ENCODE measurements at regions not wholly inside any gene's neighbourhood (a gene's known extent, or its start where the extent isn't known, plus 50 kb on each side); places are given as distances from the start of the nearest gene placed in this dataset.

DNA sequence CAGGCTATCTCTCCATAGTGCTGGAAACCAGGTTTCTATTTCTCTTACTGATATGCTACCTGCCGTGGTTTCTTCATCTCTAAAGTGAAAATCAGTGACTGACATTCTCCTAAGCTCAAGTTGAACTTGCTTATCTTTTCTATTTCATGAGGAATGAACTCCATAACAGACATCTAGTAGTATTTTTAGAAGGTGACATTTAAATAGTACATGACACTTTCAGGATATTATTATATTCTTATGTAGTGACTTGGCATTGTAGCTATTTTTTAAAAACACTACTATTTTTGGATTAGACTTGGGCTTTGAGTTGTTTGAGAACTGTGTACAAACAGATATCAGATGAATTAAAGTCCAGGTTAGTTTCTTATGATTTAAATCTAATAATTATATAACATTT is 1381.8 kb downstream of the DSC3 start:
- Histone ChIP-seq H3K9me3 (ENCODE audit: control insufficient read depth in 2 of 2, low read length in 2 of 2) (peaks cover 0 to 3% of the 10 kb centered on the region in 2 donors), H3K4me3 (ENCODE audit: low read length in 2 of 2) (no peak overlapping the region), H3K27ac (ENCODE audit: low read depth in 2 of 2, low read length in 2 of 2) (no peak overlapping the region), H3K9ac (ENCODE audit: low read depth in 1 of 2, low read length in 2 of 2) (no peak overlapping the region), H3K4me1 (ENCODE audit: control insufficient read depth in 2 of 2, insufficient read depth in 2 of 2, low read length in 2 of 2) (no peaks in the 10 kb centered on the region), H3K36me3 (ENCODE audit: control insufficient read depth in 2 of 2, insufficient read depth in 2 of 2, low read length in 2 of 2) (no peaks in the 10 kb centered on the region), H3K27me3 (ENCODE audit: control insufficient read depth in 2 of 2, insufficient read depth in 2 of 2, low read length in 2 of 2) (no peaks in the 10 kb centered on the region)

DNA sequence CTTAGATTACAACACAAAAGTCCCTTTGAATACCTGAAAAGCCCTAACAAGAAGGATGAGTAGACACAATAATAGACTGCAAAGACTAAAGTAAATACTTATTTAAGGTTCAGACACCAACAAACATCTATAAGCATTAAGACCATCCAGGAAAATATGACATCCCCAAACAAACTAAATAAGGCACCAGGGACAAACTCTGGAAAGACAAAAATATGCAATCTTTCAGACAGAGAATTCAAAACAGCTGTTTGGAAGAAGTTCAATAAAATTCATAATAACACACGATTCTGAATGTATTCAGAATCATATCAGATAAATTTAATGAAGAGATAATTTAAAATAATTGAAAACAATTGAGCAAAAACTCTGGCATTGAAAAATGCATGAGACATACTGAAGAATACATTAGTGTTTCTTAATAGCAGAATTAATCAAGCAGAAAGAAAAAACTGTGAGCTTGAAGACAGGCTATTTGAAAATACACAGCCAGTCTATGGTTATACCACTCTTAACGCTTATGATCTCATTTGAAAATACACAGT is 1388.8 kb downstream of the DSC3 start:
- Histone ChIP-seq H3K4me3 (ENCODE audit: low read length in 2 of 2) (no peak overlapping the region), H3K36me3 (ENCODE audit: control insufficient read depth in 2 of 2, insufficient read depth in 2 of 2, low read length in 2 of 2) (no peaks in the 10 kb centered on the region), H3K27ac (ENCODE audit: low read depth in 2 of 2, low read length in 2 of 2) (no peak overlapping the region), H3K4me1 (ENCODE audit: control insufficient read depth in 2 of 2, insufficient read depth in 2 of 2, low read length in 2 of 2) (no peaks in the 10 kb centered on the region), H3K9ac (ENCODE audit: low read depth in 1 of 2, low read length in 2 of 2) (no peak overlapping the region), H3K27me3 (ENCODE audit: control insufficient read depth in 2 of 2, insufficient read depth in 2 of 2, low read length in 2 of 2) (no peaks in the 10 kb centered on the region), H3K9me3 (ENCODE audit: control insufficient read depth in 2 of 2, low read length in 2 of 2) (peaks cover 0 to 4% of the 10 kb centered on the region in 2 donors)

DNA sequence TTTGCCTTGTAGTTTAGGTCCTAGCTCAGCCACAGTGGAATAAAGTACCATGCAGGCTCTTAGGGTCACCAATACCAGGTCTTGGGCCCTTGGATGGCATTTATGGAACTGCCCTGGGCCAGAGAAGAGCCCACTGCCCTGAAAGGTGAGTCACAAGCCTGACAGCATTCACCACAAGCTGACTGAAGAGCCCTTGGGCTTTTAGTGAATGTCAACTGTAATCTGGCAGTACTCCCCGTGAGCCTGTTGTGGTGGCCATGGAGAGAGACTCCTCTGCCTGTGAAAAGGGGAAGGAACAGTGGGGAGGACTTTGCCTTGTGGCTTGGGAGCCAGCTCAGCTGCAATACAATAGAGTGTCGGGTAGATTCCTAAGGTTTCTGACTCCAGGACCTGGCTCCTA is 1389.7 kb downstream of the DSC3 start:
- Histone ChIP-seq H3K4me3 (ENCODE audit: low read length in 2 of 2) (no peak overlapping the region), H3K9ac (ENCODE audit: low read depth in 1 of 2, low read length in 2 of 2) (no peak overlapping the region), H3K27me3 (ENCODE audit: control insufficient read depth in 2 of 2, insufficient read depth in 2 of 2, low read length in 2 of 2) (no peaks in the 10 kb centered on the region), H3K4me1 (ENCODE audit: control insufficient read depth in 2 of 2, insufficient read depth in 2 of 2, low read length in 2 of 2) (no peaks in the 10 kb centered on the region), H3K36me3 (ENCODE audit: control insufficient read depth in 2 of 2, insufficient read depth in 2 of 2, low read length in 2 of 2) (no peaks in the 10 kb centered on the region), H3K27ac (ENCODE audit: low read depth in 2 of 2, low read length in 2 of 2) (no peak overlapping the region), H3K9me3 (ENCODE audit: control insufficient read depth in 2 of 2, low read length in 2 of 2) (peaks cover 0 to 7% of the 10 kb centered on the region in 2 donors)

DNA sequence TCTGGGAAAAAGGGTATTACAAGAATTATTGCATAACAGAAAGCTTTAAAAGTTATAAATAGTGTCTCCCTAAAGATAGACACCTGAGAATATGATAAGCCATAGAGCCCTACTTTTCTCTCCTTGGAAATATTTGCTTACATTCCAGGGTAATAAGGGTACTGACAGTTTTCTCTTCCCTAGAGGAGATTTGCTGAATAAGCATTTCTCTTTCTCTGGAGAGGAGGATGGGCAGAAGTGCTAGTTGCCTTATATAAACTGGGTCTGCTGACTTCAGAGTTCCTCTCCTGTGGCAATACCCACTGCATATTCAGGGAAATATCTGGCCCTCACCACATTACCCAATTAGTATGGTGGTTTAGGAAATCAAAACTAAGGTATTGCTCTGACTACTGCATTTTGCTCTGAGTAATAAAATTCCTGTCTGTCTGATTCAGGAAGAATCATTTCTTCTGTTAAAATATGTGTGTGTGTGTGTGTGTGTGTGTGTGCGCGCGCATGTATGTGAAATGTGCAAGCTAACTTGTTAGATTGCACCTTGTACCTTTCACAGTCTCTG is 1391.3 kb downstream of the DSC3 start:
- H3K9ac ChIP-seq (ENCODE audit: low read depth in 1 of 2, low read length in 2 of 2): no peak overlapping the region
- peaks cover 0 to 7% of the 10 kb centered on the region in 2 donors for H3K9me3 ChIP-seq (ENCODE audit: control insufficient read depth in 2 of 2, low read length in 2 of 2)
- H3K36me3 ChIP-seq (ENCODE audit: control insufficient read depth in 2 of 2, insufficient read depth in 2 of 2, low read length in 2 of 2): no peaks in the 10 kb centered on the region
- H3K4me1 ChIP-seq (ENCODE audit: control insufficient read depth in 2 of 2, insufficient read depth in 2 of 2, low read length in 2 of 2): no peaks in the 10 kb centered on the region
- no peak overlapping the region for H3K4me3 ChIP-seq (ENCODE audit: low read length in 2 of 2)
- H3K27ac ChIP-seq (ENCODE audit: low read depth in 2 of 2, low read length in 2 of 2): no peak overlapping the region
- H3K27me3 ChIP-seq (ENCODE audit: control insufficient read depth in 2 of 2, insufficient read depth in 2 of 2, low read length in 2 of 2): no peaks in the 10 kb centered on the region

DNA sequence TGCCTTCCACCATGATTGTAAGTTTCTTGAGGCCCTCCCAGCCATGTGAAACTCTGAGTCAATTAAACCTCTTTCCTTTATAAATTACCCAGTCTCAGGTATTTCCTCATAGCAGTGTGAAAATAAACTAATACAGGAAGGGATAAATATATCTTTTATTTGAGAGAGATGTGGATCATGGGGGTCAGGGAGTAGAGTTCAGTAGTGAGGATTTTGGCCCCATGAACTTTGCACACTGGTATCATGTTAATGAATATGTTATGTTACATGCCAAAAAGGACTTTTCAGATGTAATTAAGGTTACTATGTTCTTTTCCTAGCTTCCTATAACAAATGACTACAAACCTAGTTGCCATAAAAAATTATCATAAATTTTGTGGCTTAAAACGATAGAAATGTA is 1393.7 kb downstream of the DSC3 start:
- Histone ChIP-seq H3K4me1 (ENCODE audit: control insufficient read depth in 2 of 2, insufficient read depth in 2 of 2, low read length in 2 of 2) (no peaks in the 10 kb centered on the region), H3K27me3 (ENCODE audit: control insufficient read depth in 2 of 2, insufficient read depth in 2 of 2, low read length in 2 of 2) (no peaks in the 10 kb centered on the region), H3K27ac (ENCODE audit: low read depth in 2 of 2, low read length in 2 of 2) (no peak overlapping the region), H3K9me3 (ENCODE audit: control insufficient read depth in 2 of 2, low read length in 2 of 2) (peaks cover 0 to 7% of the 10 kb centered on the region in 2 donors), H3K4me3 (ENCODE audit: low read length in 2 of 2) (no peak overlapping the region), H3K36me3 (ENCODE audit: control insufficient read depth in 2 of 2, insufficient read depth in 2 of 2, low read length in 2 of 2) (no peaks in the 10 kb centered on the region), H3K9ac (ENCODE audit: low read depth in 1 of 2, low read length in 2 of 2) (no peak overlapping the region)

DNA sequence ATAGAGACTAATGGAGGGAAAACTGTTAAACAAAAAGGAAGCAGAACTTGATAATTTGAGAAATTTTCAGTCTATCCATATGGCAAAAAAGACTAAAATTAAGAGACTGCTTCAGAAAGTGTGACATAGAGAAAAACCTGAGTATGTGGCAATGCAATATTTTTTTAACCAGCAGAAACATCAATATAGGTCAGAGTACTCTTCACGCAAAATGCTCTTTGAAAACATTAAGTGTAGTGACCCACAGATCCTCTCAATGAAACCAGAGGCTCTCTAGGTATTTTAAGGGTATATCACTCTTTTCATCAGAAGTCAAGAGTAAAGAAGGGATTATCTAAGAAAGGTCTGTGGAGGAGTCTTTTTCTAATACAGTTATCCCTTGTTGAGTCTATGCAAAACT is 1394.8 kb downstream of the DSC3 start:
- no peaks in the 10 kb centered on the region for H3K4me1 ChIP-seq (ENCODE audit: control insufficient read depth in 2 of 2, insufficient read depth in 2 of 2, low read length in 2 of 2)
- no peak overlapping the region for H3K4me3 ChIP-seq (ENCODE audit: low read length in 2 of 2)
- peaks cover 0 to 3% of the 10 kb centered on the region in 2 donors for H3K9me3 ChIP-seq (ENCODE audit: control insufficient read depth in 2 of 2, low read length in 2 of 2)
- no peak overlapping the region for H3K9ac ChIP-seq (ENCODE audit: low read depth in 1 of 2, low read length in 2 of 2)
- no peaks in the 10 kb centered on the region for H3K27me3 ChIP-seq (ENCODE audit: control insufficient read depth in 2 of 2, insufficient read depth in 2 of 2, low read length in 2 of 2)
- no peak overlapping the region for H3K27ac ChIP-seq (ENCODE audit: low read depth in 2 of 2, low read length in 2 of 2)
- H3K36me3 ChIP-seq (ENCODE audit: control insufficient read depth in 2 of 2, insufficient read depth in 2 of 2, low read length in 2 of 2): no peaks in the 10 kb centered on the region

DNA sequence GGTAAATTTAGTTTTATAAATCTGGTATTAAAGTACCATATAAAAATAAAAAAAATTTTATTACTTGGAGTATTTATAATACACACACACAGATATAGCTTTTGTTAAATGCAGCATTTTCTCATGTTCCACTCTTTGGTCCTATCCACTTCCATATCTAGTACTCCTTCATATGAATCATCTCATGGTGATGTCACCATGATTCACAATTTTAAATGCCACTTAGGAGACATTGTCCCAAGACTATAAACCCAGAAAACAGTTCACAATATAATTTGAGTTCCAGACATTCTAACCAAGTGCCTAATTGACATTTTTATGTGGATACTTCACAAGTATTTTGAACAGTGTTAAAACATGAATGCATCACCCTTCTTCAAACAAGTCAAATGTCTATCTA is 1398.3 kb downstream of the DSC3 start:
- Histone ChIP-seq H3K4me1 (ENCODE audit: control insufficient read depth in 2 of 2, insufficient read depth in 2 of 2, low read length in 2 of 2) (no peaks in the 10 kb centered on the region), H3K4me3 (ENCODE audit: low read length in 2 of 2) (no peak overlapping the region), H3K27me3 (ENCODE audit: control insufficient read depth in 2 of 2, insufficient read depth in 2 of 2, low read length in 2 of 2) (no peaks in the 10 kb centered on the region), H3K9me3 (ENCODE audit: control insufficient read depth in 2 of 2, low read length in 2 of 2) (peaks cover 0 to 3% of the 10 kb centered on the region in 2 donors), H3K9ac (ENCODE audit: low read depth in 1 of 2, low read length in 2 of 2) (no peak overlapping the region), H3K27ac (ENCODE audit: low read depth in 2 of 2, low read length in 2 of 2) (no peak overlapping the region), H3K36me3 (ENCODE audit: control insufficient read depth in 2 of 2, insufficient read depth in 2 of 2, low read length in 2 of 2) (no peaks in the 10 kb centered on the region)

DNA sequence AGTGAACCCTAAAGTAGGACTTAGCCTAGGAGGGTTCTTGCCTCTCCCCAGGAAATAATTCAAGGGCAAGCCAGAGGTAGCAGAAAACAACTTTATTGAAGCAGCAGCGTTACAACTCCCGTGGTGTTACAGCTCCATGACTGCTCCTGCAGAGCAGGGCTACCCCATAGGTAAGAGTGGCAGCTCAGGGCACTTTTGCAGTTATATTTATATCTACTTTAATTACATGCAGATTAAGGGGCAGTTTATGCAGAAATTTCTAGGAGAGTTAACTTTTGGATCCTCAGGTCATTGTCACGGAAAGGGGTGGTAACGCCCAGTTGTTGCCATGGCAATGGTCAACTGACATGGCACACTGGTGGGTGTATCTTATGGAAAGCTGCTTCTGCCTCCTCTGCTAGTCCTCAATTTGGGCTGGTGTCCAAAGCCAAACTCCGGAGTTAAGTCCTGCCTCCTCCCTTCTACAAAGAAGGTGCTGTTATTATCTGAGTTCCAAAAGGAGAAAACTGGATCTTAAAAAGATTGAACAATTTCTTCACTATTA is 1413.0 kb downstream of the DSC3 start:
- Histone ChIP-seq H3K36me3 (ENCODE audit: control insufficient read depth in 2 of 2, insufficient read depth in 2 of 2, low read length in 2 of 2) (no peaks in the 10 kb centered on the region), H3K9me3 (ENCODE audit: control insufficient read depth in 2 of 2, low read length in 2 of 2) (peaks cover 0 to 4% of the 10 kb centered on the region in 2 donors), H3K27me3 (ENCODE audit: control insufficient read depth in 2 of 2, insufficient read depth in 2 of 2, low read length in 2 of 2) (no peaks in the 10 kb centered on the region), H3K4me3 (ENCODE audit: low read length in 2 of 2) (no peak overlapping the region), H3K27ac (ENCODE audit: low read depth in 2 of 2, low read length in 2 of 2) (no peak overlapping the region), H3K4me1 (ENCODE audit: control insufficient read depth in 2 of 2, insufficient read depth in 2 of 2, low read length in 2 of 2) (no peaks in the 10 kb centered on the region), H3K9ac (ENCODE audit: low read depth in 1 of 2, low read length in 2 of 2) (no peak overlapping the region)

DNA sequence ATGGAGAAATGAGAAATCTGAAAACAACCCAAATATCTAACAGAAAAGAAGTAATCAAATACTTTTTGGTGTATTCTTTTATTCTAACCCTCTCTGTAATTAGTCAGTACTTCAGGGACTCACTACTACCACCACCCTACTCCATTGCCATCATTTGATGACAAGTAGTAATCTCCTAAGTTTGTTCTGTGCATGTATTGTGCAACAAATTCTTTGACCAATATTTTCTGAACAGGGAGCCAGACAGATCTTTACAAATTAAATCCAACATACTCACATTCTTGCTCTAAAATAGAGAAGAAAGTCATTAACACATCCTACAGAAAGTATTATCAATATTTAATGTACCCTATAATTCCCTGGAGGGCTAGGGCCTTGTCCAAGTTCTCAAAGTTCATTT is 1416.4 kb downstream of the DSC3 start:
- H3K27ac ChIP-seq (ENCODE audit: low read depth in 2 of 2, low read length in 2 of 2): no peak overlapping the region
- no peaks in the 10 kb centered on the region for H3K36me3 ChIP-seq (ENCODE audit: control insufficient read depth in 2 of 2, insufficient read depth in 2 of 2, low read length in 2 of 2)
- H3K27me3 ChIP-seq (ENCODE audit: control insufficient read depth in 2 of 2, insufficient read depth in 2 of 2, low read length in 2 of 2): no peaks in the 10 kb centered on the region
- H3K9me3 ChIP-seq (ENCODE audit: control insufficient read depth in 2 of 2, low read length in 2 of 2): no peaks in the 10 kb centered on the region
- H3K4me3 ChIP-seq (ENCODE audit: low read length in 2 of 2): no peak overlapping the region
- H3K9ac ChIP-seq (ENCODE audit: low read depth in 1 of 2, low read length in 2 of 2): no peak overlapping the region
- no peaks in the 10 kb centered on the region for H3K4me1 ChIP-seq (ENCODE audit: control insufficient read depth in 2 of 2, insufficient read depth in 2 of 2, low read length in 2 of 2)

DNA sequence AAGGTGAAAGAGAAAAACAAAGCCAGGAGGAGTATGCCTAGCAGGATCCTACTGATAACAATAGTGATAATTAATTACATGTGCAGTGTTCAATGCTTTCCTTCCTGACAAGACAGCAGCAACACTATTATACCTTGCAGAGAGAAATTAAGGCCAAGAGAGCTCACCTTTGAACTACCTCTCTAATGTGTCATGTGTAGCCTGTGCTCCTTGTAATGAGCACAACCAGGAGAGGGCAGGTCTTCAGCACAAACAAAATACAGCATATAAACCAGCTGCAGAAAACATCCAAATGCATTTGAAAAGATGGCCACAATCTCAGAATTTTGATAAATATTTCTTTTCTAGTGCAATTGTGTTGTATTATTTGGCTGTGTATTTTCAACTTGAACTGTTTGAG is 1425.7 kb downstream of the DSC3 start:
- Histone ChIP-seq H3K4me1 (ENCODE audit: control insufficient read depth in 2 of 2, insufficient read depth in 2 of 2, low read length in 2 of 2) (no peaks in the 10 kb centered on the region), H3K27ac (ENCODE audit: low read depth in 2 of 2, low read length in 2 of 2) (no peak overlapping the region), H3K9ac (ENCODE audit: low read depth in 1 of 2, low read length in 2 of 2) (no peak overlapping the region), H3K36me3 (ENCODE audit: control insufficient read depth in 2 of 2, insufficient read depth in 2 of 2, low read length in 2 of 2) (no peaks in the 10 kb centered on the region), H3K4me3 (ENCODE audit: low read length in 2 of 2) (no peak overlapping the region), H3K9me3 (ENCODE audit: control insufficient read depth in 2 of 2, low read length in 2 of 2) (no peaks in the 10 kb centered on the region), H3K27me3 (ENCODE audit: control insufficient read depth in 2 of 2, insufficient read depth in 2 of 2, low read length in 2 of 2) (no peaks in the 10 kb centered on the region)

All from mucosa of rectum (tissue), 2 donors.